ENCODE measurements at regions not wholly inside any gene's neighbourhood (a gene's known extent, or its start where the extent isn't known, plus 50 kb on each side); places are given as distances from the start of the nearest gene placed in this dataset.

DNA sequence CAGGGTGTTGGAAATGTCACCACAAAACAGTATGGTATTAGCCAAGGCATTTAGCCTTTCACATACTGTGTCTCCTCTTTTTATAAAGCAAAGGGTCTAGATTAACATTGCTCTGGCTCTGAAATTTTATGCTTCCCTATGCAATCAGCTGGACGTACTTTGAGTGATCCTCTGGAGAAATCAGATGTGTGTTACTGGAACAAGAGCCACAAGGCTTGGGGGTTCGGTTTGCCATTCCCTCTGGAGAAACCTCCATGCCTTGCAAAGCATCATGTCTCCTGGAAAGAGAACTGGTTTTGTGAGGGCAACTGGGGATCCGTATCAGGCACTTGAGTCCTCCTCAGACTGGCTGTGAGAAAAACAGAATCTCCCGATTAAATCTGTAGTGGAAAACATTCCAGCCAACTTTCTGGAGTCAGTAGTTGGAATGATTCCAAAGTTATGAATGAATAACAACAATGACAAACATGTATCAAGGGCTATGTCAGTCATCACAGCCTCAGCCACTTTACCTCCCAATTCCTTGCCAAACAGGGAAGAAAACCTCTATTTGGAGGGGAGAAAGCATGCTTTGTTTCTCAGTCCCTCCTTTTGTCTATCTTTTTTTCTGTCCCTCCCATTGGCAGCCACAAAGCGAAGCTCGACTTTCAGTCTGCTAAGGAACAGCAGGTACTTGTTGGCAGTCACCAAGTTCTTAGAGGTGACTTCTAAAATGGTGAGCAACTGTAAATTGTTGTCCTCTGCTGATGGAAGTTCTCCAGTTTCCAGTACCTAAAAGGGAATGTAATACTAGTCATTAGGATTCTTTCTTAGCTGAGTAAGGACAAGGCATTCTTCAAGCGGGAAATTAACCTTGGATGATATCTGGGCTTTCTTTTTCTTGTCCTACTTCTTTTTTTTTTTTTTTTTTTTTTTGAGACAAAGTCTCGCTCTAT, 864.8 kb upstream of the AUTS2 start:
- DNase-seq (ENCODE audit: low read depth) = no peak
- H3K4me3 ChIP-seq (ENCODE audit: low read depth, low read length) = no peak overlapping the region
- TF ChIP-seq, protein P1, sequence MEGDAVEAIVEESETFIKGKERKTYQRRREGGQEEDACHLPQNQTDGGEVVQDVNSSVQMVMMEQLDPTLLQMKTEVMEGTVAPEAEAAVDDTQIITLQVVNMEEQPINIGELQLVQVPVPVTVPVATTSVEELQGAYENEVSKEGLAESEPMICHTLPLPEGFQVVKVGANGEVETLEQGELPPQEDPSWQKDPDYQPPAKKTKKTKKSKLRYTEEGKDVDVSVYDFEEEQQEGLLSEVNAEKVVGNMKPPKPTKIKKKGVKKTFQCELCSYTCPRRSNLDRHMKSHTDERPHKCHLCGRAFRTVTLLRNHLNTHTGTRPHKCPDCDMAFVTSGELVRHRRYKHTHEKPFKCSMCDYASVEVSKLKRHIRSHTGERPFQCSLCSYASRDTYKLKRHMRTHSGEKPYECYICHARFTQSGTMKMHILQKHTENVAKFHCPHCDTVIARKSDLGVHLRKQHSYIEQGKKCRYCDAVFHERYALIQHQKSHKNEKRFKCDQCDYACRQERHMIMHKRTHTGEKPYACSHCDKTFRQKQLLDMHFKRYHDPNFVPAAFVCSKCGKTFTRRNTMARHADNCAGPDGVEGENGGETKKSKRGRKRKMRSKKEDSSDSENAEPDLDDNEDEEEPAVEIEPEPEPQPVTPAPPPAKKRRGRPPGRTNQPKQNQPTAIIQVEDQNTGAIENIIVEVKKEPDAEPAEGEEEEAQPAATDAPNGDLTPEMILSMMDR (IDR thresholded peaks at IDR 0.05; ENCODE audit: control insufficient read depth, extremely low read depth, insufficient read depth) = no peak

DNA sequence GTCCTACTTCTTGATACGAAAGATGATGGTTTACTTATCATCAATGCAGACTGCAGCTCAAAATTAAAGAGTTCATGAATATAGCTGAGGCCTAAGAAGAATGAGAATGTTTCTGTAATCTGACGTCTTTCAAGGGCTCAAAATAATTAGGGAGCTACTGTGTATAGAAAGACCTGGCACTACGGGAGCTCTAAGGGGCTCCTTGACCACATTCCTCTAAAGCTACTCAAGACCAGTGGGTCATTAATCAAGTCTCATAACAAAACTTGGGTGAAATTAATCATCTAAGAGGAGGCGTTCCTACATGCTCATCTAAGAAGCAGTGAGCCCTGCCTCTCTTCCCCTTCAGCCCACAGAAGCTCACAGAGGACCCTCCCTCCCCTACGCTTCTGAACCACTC, 863.8 kb upstream of the AUTS2 start:
- TF ChIP-seq, protein P1 (IDR thresholded peaks at IDR 0.05; ENCODE audit: control insufficient read depth, extremely low read depth, insufficient read depth) = no peak
- no peak for DNase-seq (ENCODE audit: low read depth)
- no peak overlapping the region for H3K4me3 ChIP-seq (ENCODE audit: low read depth, low read length)

DNA sequence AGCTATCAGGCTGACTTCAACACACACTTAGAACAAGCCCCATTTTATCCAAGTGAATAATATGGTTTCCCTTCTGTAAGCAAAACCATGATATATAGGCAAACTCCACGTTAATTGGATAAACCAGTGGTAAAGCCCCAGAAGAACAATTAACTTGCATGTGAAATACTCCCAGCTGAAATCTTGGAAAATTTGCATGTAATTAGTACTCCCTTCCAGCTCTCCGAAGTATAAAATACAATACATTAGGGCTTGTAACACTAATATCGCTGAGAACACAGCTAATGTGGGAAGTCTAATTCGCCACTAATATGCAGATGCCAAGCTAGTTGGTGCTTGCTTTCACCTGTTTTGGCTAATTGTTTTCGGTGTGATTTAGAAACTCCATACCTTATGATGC, 859.0 kb upstream of the AUTS2 start:
- H3K4me3 ChIP-seq (ENCODE audit: low read depth, low read length) = no peak overlapping the region
- no peak for DNase-seq (ENCODE audit: low read depth)
- TF ChIP-seq, protein P1 (IDR thresholded peaks at IDR 0.05; ENCODE audit: control insufficient read depth, extremely low read depth, insufficient read depth) = no peak

DNA sequence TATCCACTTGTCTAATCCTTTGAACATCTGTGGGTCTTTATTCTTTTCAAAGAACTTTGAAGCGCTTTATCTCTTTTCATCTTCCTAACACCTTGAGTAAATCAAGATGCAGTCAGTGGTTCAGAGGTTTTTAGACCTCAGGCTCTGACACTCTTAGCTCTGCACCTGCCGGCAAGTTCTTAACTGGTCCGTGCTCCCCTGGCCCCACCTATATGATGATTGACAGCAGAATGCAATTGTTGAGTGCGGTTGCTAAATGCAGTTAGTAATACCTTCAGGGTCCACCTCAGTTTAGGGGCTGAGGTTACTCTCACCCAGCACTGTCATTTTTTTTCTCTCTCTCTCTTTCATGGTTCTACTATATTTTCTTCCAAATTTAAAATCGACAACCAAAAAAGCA, 854.2 kb upstream of the AUTS2 start:
- TF ChIP-seq, protein P1 (IDR thresholded peaks at IDR 0.05; ENCODE audit: control insufficient read depth, extremely low read depth, insufficient read depth) = no peak
- H3K4me3 ChIP-seq (ENCODE audit: low read depth, low read length) = no peak overlapping the region
- DNase-seq (ENCODE audit: low read depth) = no peak

DNA sequence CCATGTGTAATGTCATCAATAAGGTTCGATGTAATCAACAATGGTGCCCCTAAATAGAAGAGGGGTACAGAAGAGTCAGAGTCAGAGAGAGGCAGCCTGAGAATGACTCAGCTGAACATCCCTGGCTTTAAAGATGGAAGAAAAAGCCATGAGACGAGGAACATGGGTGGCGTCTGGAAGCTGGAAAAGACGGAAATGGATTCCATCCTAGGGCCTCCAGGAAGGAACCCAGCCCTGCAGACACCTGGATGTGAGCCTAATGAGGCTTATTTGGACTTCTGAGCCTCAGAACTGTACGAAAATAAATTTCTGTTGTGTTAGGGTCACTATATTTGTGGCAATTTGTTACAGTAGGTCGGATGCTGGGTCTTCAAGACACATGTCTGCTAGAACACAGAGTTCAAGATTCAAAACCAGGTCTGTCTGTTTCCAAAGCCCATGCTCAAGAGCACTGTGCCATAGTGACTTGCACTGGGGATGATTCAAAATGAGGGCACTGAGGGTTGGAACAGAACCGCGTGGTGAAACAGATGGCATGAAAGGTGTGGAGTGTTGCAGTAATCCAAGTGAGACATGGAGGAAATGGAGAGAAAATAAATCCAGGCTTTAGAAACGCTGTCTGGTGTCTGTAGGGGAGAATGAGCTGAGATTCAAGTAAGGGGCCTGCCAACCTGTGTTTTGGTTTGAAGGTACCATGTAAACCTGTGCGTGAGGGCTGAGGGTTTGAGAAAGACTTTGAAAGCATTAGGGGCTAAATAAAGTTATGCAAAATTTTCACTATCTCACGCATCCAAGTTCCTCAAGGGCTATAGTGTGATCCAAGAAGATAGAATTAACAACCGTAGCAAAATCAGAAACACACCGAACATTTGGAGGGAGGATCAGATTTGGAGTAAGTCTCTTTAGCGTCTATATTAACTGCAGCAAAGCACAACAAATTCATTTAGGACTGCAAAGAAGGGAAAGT, 849.1 kb upstream of the AUTS2 start:
- TF ChIP-seq, protein P1 (IDR thresholded peaks at IDR 0.05; ENCODE audit: control insufficient read depth, extremely low read depth, insufficient read depth) = no peak
- no peak overlapping the region for H3K4me3 ChIP-seq (ENCODE audit: low read depth, low read length)
- DNase-seq (ENCODE audit: low read depth) = no peak

DNA sequence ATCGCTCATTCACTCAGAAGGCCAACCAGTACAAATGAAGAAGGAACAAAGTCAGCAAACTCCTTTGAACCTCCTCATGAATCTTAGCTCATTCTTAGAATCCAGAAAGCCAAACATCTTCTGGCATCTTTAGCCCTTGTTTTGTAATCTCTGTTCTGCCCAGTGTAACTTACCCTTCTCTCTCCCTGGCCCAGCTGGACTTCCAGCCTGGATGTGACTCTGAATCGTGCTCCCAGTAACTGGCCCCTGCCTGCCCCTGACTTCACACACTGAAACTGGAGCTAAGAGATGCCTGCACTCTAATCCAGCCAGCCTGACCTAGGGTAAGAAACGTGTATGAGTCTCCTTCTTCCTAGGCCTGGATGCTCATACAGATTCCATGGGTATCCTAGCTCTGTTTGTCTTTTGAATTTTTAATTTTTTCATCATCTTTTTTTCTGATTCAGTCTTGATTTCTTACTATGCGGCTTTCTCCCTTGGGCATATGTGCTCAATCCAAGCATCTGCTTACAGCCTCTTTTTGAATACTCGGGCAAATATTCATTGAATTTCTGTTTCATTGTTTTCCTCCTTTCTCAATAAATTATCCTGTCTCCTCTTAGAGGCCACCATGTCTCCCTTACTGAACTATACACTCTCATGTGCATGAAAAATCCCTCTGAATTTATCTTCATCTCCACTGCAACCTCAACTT, 845.6 kb upstream of the AUTS2 start:
- no peak overlapping the region for H3K4me3 ChIP-seq (ENCODE audit: low read depth, low read length)
- TF ChIP-seq, protein P1 (IDR thresholded peaks at IDR 0.05; ENCODE audit: control insufficient read depth, extremely low read depth, insufficient read depth) = no peak
- DNase-seq (ENCODE audit: low read depth) = no peak

All from LNCaP clone FGC (cell line).